Pancreas (tissue), 10 donors: ENCODE measurements at regions not wholly inside any gene's neighbourhood (a gene's known extent, or its start where the extent isn't known, plus 50 kb on each side); places are given as distances from the start of the nearest gene placed in this dataset.

ENCODE experiments used
- ATAC-seq, 4 donors: fragments of 200-7000 bp; cut with Tn5 transposase; one replicate each; pipeline versions ENCODE4 v1.8.0 to v1.9.1; 2020; ENCODE audit warnings: mild to moderate bottlenecking in 4 of 4, moderate library complexity in 4 of 4
- DNase-seq, 6 donors: peaks; one replicate each; pipeline ENCODE4 v3.0.0-alpha.2; 2020
- FAIRE-seq: peaks from 2 replicates; lab custom pipeline; 2012; peaks lifted over from hg19 to GRCh38; lab: Jason Lieb, UNC
- H3K27ac ChIP-seq, 4 donors: fragments of 200-600 bp; sonication (generic); 1 replicate in 3 of 4; 2 replicates in 1 of 4; pipeline versions ENCODE4 v1.5.0 to v1.8.0; 2020
- H3K27me3 ChIP-seq, 4 donors: fragments of 200-600 bp; one replicate each; pipeline ENCODE4 v1.8.0; 2021
- H3K36me3 ChIP-seq, 3 donors: fragments of 200-600 bp; sonication (generic) in 1 of 3; one replicate each; pipeline versions ENCODE4 v1.5.0 to v1.8.0; 2020 to 2021
- H3K4me1 ChIP-seq, 3 donors: fragments of 200-600 bp; one replicate each; pipeline ENCODE4 v1.8.0; 2021
- H3K4me3 ChIP-seq, 4 donors: fragments of 200-600 bp; sonication (generic) in 2 of 4; one replicate each; pipeline versions ENCODE4 v1.5.0 to v1.8.0; 2020 to 2021
- H3K9me3 ChIP-seq, 4 donors: fragments of 200-600 bp; one replicate each; pipeline ENCODE4 v1.8.0; 2021
- CTCF ChIP-seq, 4 donors: fragments of 200-600 bp; sonication (generic) in 3 of 4; IDR thresholded peaks; one replicate each; pipeline versions ENCODE4 v1.5.0 to v1.8.0; 2021; ENCODE audit warnings: antibody characterized with exemption in 4 of 4
- WGBS, 2 donors: extraction: QIAGEN DNeasy Blood & Tissue Kit; methylation state at CpG; one replicate each; pipeline ENCODE4 v1.1.7; 2013; 5-methylcytosine and 5-hydroxymethylcytosine counted together
- intact Hi-C, 3 donors: fragments of 100-400 bp; cut with DNase I; formaldehyde crosslinking; loops; one replicate each; pipeline versions ENCODE4 v1.11.1 to v1.14.2; 2022
- donor health status: healthy with polysubstance abuse.
- donor health status: DM: no; HTN: no; CAD: no; lungs with moderate emphysema.
- donor health status: DM: no; HTN: no; CAD: no.
- donor health status: control.
- donor health status: control.
- donor health status: Bipolar disorder and iron deficiency.
- donor health status: DM: yes; HTN: yes; CAD: no.
- donor health status: DM: no; HTN: no; CAD: no.
- donor health status: DM: no; HTN: no; CAD: no.
- donor health status: DM: yes; HTN: yes; CAD: no.

GRCh38 chr22:48097723-48098122 lies 1335.3 kb downstream of the TBC1D22A start:
- ATAC-seq (no peak), DNase-seq (no peak), FAIRE-seq (no peak)
- Histone ChIP-seq H3K4me1 (no peaks in the 10 kb centered on the region), H3K36me3 (no peaks in the 10 kb centered on the region), H3K27me3 (no peaks in the 10 kb centered on the region), H3K9me3 (no peaks in the 10 kb centered on the region), H3K4me3 (no peak overlapping the region), H3K27ac (no peak overlapping the region)
- intact Hi-C loops: no loop called here
- 49 to 58% methylated on average over 7 of the region's 7 CpGs for WGBS, 2 donors
- TF ChIP-seq CTCF (IDR thresholded peaks at IDR 0.05): no peak

DNA sequence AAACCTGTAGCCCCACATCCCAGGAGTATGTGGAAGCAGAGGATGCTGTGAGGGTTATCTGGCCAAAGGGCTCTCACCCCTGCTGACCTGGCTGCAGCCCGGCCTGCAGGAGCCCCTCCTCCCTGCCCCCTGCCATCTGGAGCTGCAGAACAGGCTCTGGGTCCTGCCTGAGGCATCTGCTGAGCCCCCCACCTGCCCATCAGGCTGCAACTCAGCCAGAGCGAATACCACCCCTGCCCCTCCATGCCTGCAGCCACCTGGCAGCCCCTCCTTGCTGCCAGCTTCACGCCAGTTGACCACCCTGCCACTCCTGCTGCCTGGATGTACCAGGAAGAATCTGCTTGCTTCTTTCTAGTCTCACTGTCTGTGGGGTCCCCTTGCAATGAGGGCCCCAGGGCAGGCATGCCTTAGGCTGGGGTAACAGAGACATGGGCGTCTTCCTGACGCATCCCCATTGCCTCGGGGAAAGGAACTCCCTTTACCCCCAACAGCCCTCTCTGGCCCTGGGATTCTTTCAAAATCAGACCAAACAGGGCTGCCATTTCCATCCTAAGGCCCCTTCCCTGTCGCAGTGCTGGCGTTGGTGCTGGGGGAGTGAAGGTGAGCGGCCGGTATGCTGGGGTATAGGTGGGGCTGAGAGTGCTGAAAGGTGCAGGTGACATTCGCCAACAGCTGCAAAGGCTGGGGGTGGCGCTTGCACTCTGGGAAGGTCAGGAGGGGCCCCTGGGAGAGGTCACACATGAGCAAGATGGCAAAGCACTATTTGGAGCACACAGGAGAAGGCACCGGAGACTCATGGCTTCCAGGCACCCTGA lies 1334.6 kb downstream of the TBC1D22A start:
- H3K4me3 ChIP-seq: no peak overlapping the region
- no peaks in the 10 kb centered on the region for H3K27me3 ChIP-seq
- WGBS, 2 donors: 43 to 49% methylated on average over 13 of the region's 13 CpGs
- H3K9me3 ChIP-seq: no peaks in the 10 kb centered on the region
- H3K4me1 ChIP-seq: no peaks in the 10 kb centered on the region
- intact Hi-C loops: no loop called here
- ATAC-seq (no peak), FAIRE-seq (no peak), DNase-seq (no peak)
- H3K27ac ChIP-seq: no peak overlapping the region
- no peaks in the 10 kb centered on the region for H3K36me3 ChIP-seq
- TF ChIP-seq CTCF (IDR thresholded peaks at IDR 0.05): no peak

DNA sequence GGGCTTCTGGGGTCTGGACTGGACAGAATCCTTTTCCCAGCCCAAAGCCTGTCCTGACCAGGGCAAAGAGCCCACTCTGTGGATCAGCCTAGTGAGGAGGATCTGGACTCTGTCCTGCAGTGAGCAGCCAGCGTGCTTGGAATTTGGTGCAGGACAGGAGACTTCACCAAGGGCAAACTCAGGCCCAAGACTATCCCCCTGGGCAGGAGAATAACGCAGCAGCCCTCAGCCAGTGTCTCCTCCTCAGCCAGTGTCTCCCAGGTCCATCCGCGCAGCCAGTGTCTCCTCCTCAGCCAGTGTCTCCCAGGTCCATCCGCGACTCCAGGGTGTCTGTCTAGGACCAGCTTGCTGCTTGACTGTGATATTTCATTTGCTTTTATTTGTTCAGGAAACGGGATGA lies 1334.0 kb downstream of the TBC1D22A start:
- H3K36me3 ChIP-seq: no peaks in the 10 kb centered on the region
- ATAC-seq (no peak), DNase-seq (no peak), FAIRE-seq (no peak)
- H3K9me3 ChIP-seq: no peaks in the 10 kb centered on the region
- no peak for TF ChIP-seq CTCF (IDR thresholded peaks at IDR 0.05)
- H3K4me3 ChIP-seq: no peak overlapping the region
- no peak overlapping the region for H3K27ac ChIP-seq
- no peaks in the 10 kb centered on the region for H3K4me1 ChIP-seq
- intact Hi-C loops: no loop called here
- 56 to 69% methylated on average over 7 of the region's 7 CpGs for WGBS, 2 donors
- H3K27me3 ChIP-seq: no peaks in the 10 kb centered on the region

GRCh38 chr22:48093981-48094380 lies 1331.5 kb downstream of the TBC1D22A start:
- DNase-seq: no peak
- WGBS, 2 donors: 65 to 81% methylated on average over 8 of the region's 8 CpGs
- no peaks in the 10 kb centered on the region for H3K27me3 ChIP-seq
- no peaks in the 10 kb centered on the region for H3K4me1 ChIP-seq
- no peaks in the 10 kb centered on the region for H3K36me3 ChIP-seq
- no peak overlapping the region for H3K27ac ChIP-seq
- no peak for ATAC-seq
- H3K4me3 ChIP-seq: no peak overlapping the region
- intact Hi-C loops: no loop called here
- TF ChIP-seq CTCF (IDR thresholded peaks at IDR 0.05): no peak
- FAIRE-seq: no peak
- no peaks in the 10 kb centered on the region for H3K9me3 ChIP-seq

DNA sequence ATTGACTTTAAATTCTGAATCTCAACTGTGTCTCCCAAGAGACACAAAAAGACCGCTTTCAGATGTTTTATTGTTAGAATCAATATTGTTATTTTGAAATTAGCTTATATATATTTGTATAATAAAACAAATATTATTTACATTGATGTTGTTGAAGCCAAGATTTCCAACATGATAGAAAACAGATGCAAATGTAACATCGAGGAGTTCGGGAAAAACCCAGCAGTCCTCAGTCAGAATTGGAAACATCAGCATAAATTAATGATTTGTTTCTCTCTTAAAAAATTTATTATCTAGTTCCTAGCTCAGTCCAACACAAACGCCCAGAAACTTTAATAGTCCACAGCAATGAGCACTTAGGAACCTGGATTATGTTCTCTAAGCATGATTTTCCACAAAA lies 1330.4 kb downstream of the TBC1D22A start:
- FAIRE-seq (no peak), ATAC-seq (no peak), DNase-seq (no peak)
- Histone ChIP-seq H3K9me3 (no peaks in the 10 kb centered on the region), H3K27me3 (no peaks in the 10 kb centered on the region), H3K36me3 (no peaks in the 10 kb centered on the region), H3K4me3 (no peak overlapping the region), H3K27ac (no peak overlapping the region), H3K4me1 (no peaks in the 10 kb centered on the region)
- 46 to 63% methylated on average over 4 of the region's 4 CpGs for WGBS, 2 donors
- TF ChIP-seq CTCF (IDR thresholded peaks at IDR 0.05): no peak
- intact Hi-C loops: no loop called here
